ENCODE measurements at regions not wholly inside any gene's neighbourhood (a gene's known extent, or its start where the extent isn't known, plus 50 kb on each side); places are given as distances from the start of the nearest gene placed in this dataset.

DNA sequence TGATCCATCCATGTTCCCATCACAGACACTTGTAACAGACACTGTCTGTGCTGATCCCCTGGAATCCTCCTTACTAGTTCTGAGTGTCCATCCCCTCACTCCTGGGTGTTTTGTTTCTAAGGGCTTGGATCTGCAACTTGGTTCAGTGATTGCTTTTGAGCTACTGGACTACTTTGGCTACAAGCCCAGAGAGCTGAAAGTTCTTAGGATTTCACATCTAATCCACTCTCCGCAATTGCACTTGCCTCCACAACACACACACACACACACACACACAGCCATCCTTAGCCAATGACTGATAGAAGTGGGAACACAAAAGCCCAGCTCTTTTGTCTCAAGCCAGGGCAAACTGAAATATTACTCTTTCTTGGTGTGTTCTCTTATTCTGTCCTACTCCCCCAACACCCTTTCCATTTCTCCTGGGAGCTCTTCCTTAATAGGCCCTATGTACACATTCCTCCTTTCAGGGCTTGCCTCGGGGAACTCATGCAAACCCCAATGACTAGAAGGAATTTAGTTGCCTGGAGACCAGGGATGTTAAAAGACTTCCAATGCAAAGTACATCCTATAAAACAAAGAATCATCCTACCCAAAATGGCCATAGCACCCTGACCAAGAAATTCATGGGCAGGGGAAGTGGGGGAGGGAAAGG is 206.1 kb upstream of the UBE2E2 start:
- Histone ChIP-seq H2BK15ac (ENCODE audit: low read length) (no peak overlapping the region), H3K4me3 (ENCODE audit: low read length in 2 of 2) (no peak overlapping the region), H3K4me1 (ENCODE audit: control insufficient read depth in 2 of 2, insufficient read depth in 1 of 2, low read depth in 1 of 2, low read length in 2 of 2) (peaks cover 0 to 2% of the 10 kb centered on the region in 2 donors), H3K14ac (ENCODE audit: low read length) (no peak overlapping the region), H3K23ac (ENCODE audit: low read depth, low read length, poor library complexity) (no peak overlapping the region), H2BK120ac (ENCODE audit: low read depth, low read length) (no peak overlapping the region), H2BK12ac (ENCODE audit: low read length) (no peak overlapping the region), H2AK5ac (ENCODE audit: low read depth, low read length) (no peak overlapping the region), H3K18ac (ENCODE audit: low read length) (no peak overlapping the region), H3K9me3 (replicated peaks in 1 of 2; ENCODE audit: control insufficient read depth in 2 of 2, insufficient read depth in 1 of 2, low read depth in 1 of 2, low read length in 2 of 2) (no peaks in the 10 kb centered on the region), H3K36me3 (replicated peaks in 1 of 2; ENCODE audit: control insufficient read depth in 2 of 2, insufficient read depth in 2 of 2, low read length in 2 of 2) (no peaks in the 10 kb centered on the region), H4K8ac (ENCODE audit: low read depth, low read length) (no peak overlapping the region), H2AFZ (ENCODE audit: low read length) (no peak overlapping the region), H3K27ac (replicated peaks; ENCODE audit: low read length) (no peak overlapping the region), H3K9ac (ENCODE audit: low read depth, low read length, poor library complexity) (no peak overlapping the region), H2BK5ac (ENCODE audit: low read length) (no peak overlapping the region), H3K27me3 (ENCODE audit: control insufficient read depth in 3 of 3, insufficient read depth in 3 of 3, low read depth in 1 of 3, low read length in 3 of 3) (no peaks in the 10 kb centered on the region), H3K79me1 (ENCODE audit: low read depth, low read length) (no peaks in the 10 kb centered on the region), H3K4me2 (ENCODE audit: insufficient read depth, low read length, poor library complexity, severe bottlenecking) (no peak overlapping the region), H3K4ac (ENCODE audit: low read length) (no peak overlapping the region), H4K91ac (ENCODE audit: low read depth, low read length, poor library complexity) (no peak overlapping the region)
- WGBS, 2 donors (ENCODE audit: extremely low coverage in 2 of 2, insufficient read length in 2 of 2, insufficient replicate concordance in 1 of 2): no CpG with 5 or more reads among the region's 2 CpGs
- DNase-seq (ENCODE audit: low spot score): no peak

DNA sequence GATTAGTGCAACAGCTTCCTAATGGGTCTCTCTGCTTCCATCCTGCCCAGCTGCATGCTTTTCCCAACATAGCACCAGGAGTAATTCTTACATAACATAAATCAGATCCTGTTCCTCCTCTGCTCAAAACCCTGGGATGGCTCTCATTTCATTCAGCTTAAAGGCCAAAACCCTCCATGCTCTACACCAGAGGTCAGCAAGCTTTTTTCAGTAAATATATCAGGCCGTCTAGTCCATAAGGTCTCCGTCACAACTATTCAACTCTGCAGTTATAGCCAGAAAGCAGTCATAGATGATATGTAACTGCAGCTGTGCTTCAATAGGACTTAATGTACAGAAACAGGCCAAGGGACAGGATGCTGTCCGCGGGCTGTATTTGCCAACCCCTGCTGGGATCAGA is 202.8 kb upstream of the UBE2E2 start:
- no peak overlapping the region for H2BK5ac ChIP-seq (ENCODE audit: low read length)
- H4K91ac ChIP-seq (ENCODE audit: low read depth, low read length, poor library complexity): no peak overlapping the region
- H4K8ac ChIP-seq (ENCODE audit: low read depth, low read length): no peak overlapping the region
- H3K9ac ChIP-seq (ENCODE audit: low read depth, low read length, poor library complexity): no peak overlapping the region
- no peak overlapping the region for H3K4ac ChIP-seq (ENCODE audit: low read length)
- no peak overlapping the region for H3K4me2 ChIP-seq (ENCODE audit: insufficient read depth, low read length, poor library complexity, severe bottlenecking)
- H3K36me3 ChIP-seq (replicated peaks in 1 of 2; ENCODE audit: control insufficient read depth in 2 of 2, insufficient read depth in 2 of 2, low read length in 2 of 2): no peaks in the 10 kb centered on the region
- no peak overlapping the region for H3K18ac ChIP-seq (ENCODE audit: low read length)
- H2AK5ac ChIP-seq (ENCODE audit: low read depth, low read length): no peak overlapping the region
- H2BK12ac ChIP-seq (ENCODE audit: low read length): no peak overlapping the region
- peaks cover 0 to 2% of the 10 kb centered on the region in 2 donors for H3K4me1 ChIP-seq (ENCODE audit: control insufficient read depth in 2 of 2, insufficient read depth in 1 of 2, low read depth in 1 of 2, low read length in 2 of 2)
- no peaks in the 10 kb centered on the region for H3K79me1 ChIP-seq (ENCODE audit: low read depth, low read length)
- no peak overlapping the region for H3K14ac ChIP-seq (ENCODE audit: low read length)
- no peak overlapping the region for H2AFZ ChIP-seq (ENCODE audit: low read length)
- no peak for DNase-seq (ENCODE audit: low spot score)
- H3K23ac ChIP-seq (ENCODE audit: low read depth, low read length, poor library complexity): no peak overlapping the region
- WGBS, 2 donors (ENCODE audit: extremely low coverage in 2 of 2, insufficient read length in 2 of 2, insufficient replicate concordance in 1 of 2): no CpG with 5 or more reads among the region's 4 CpGs
- H3K27ac ChIP-seq (replicated peaks; ENCODE audit: low read length): no peak overlapping the region
- no peaks in the 10 kb centered on the region for H3K27me3 ChIP-seq (ENCODE audit: control insufficient read depth in 3 of 3, insufficient read depth in 3 of 3, low read depth in 1 of 3, low read length in 3 of 3)
- no peaks in the 10 kb centered on the region for H3K9me3 ChIP-seq (replicated peaks in 1 of 2; ENCODE audit: control insufficient read depth in 2 of 2, insufficient read depth in 1 of 2, low read depth in 1 of 2, low read length in 2 of 2)
- H2BK15ac ChIP-seq (ENCODE audit: low read length): no peak overlapping the region
- no peak overlapping the region for H3K4me3 ChIP-seq (ENCODE audit: low read length in 2 of 2)
- H2BK120ac ChIP-seq (ENCODE audit: low read depth, low read length): no peak overlapping the region

- no peak for DNase-seq (ENCODE audit: low spot score)
- Histone ChIP-seq H2BK12ac (ENCODE audit: low read length) (no peak overlapping the region), H3K4me2 (ENCODE audit: insufficient read depth, low read length, poor library complexity, severe bottlenecking) (no peak overlapping the region), H3K4me1 (ENCODE audit: control insufficient read depth in 2 of 2, insufficient read depth in 1 of 2, low read depth in 1 of 2, low read length in 2 of 2) (no peaks in the 10 kb centered on the region), H3K79me1 (ENCODE audit: low read depth, low read length) (no peaks in the 10 kb centered on the region), H3K27ac (replicated peaks; ENCODE audit: low read length) (no peak overlapping the region), H3K4ac (ENCODE audit: low read length) (no peak overlapping the region), H2BK15ac (ENCODE audit: low read length) (no peak overlapping the region), H3K27me3 (ENCODE audit: control insufficient read depth in 3 of 3, insufficient read depth in 3 of 3, low read depth in 1 of 3, low read length in 3 of 3) (no peaks in the 10 kb centered on the region), H3K36me3 (replicated peaks in 1 of 2; ENCODE audit: control insufficient read depth in 2 of 2, insufficient read depth in 2 of 2, low read length in 2 of 2) (no peaks in the 10 kb centered on the region), H3K14ac (ENCODE audit: low read length) (no peak overlapping the region), H3K9ac (ENCODE audit: low read depth, low read length, poor library complexity) (no peak overlapping the region), H4K91ac (ENCODE audit: low read depth, low read length, poor library complexity) (no peak overlapping the region), H2BK5ac (ENCODE audit: low read length) (no peak overlapping the region), H2BK120ac (ENCODE audit: low read depth, low read length) (no peak overlapping the region), H3K4me3 (ENCODE audit: low read length in 2 of 2) (no peak overlapping the region), H3K23ac (ENCODE audit: low read depth, low read length, poor library complexity) (no peak overlapping the region), H3K18ac (ENCODE audit: low read length) (no peak overlapping the region), H2AK5ac (ENCODE audit: low read depth, low read length) (no peak overlapping the region), H3K9me3 (replicated peaks in 1 of 2; ENCODE audit: control insufficient read depth in 2 of 2, insufficient read depth in 1 of 2, low read depth in 1 of 2, low read length in 2 of 2) (no peaks in the 10 kb centered on the region), H2AFZ (ENCODE audit: low read length) (no peak overlapping the region), H4K8ac (ENCODE audit: low read depth, low read length) (no peak overlapping the region)
- no CpG with 5 or more reads among the region's 1 CpG for WGBS, 2 donors (ENCODE audit: extremely low coverage in 2 of 2, insufficient read length in 2 of 2, insufficient replicate concordance in 1 of 2)
Observed at GRCh38 chr3:23002151-23002550, 201.0 kb upstream of the UBE2E2 start.

DNA sequence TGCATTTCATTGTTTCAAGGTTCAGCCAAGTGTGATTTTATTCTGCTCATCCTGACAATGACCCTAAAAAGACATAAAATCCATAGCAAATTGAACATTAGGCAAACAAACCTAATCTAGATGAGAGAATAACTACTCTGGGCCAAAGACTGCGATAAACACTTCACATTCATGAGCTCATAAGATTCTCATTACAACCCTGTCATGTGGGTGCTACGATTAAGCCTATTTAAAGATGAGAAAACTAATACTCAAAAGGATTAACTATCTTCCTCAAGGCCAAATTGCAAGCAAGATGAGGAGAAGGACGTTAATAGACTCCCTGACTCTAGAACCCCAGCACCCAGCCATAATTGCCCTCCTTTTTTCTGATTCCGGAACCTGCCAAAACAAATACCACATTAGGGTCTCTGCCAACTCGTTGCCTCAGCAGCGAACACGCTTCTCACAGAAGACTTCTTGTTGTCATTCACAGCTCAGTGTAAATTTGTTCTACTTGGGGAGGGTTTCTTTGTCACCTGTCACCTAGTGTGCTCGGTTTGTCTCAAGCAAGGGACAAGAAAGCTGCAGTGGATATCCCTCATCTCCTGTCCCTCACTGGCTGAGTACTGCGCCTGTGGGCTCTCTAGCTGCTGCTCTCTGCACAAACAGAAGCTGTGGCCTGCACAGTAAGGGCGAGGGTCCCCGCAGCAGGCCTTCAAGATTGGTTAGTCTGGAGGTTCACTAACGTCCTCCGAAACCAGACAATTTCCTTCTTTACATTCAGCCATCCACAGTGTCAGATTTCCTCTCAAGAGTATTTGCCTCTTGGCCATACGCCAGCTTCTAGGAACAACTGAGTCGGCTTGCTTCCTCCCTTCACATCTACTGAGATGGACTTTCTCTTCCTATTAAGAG is 200.0 kb upstream of the UBE2E2 start:
- Histone ChIP-seq H3K4me1 (ENCODE audit: control insufficient read depth in 2 of 2, insufficient read depth in 1 of 2, low read depth in 1 of 2, low read length in 2 of 2) (no peaks in the 10 kb centered on the region), H3K4me2 (ENCODE audit: insufficient read depth, low read length, poor library complexity, severe bottlenecking) (no peak overlapping the region), H3K18ac (ENCODE audit: low read length) (no peak overlapping the region), H2BK5ac (ENCODE audit: low read length) (no peak overlapping the region), H2AK5ac (ENCODE audit: low read depth, low read length) (no peak overlapping the region), H3K14ac (ENCODE audit: low read length) (no peak overlapping the region), H3K9ac (ENCODE audit: low read depth, low read length, poor library complexity) (no peak overlapping the region), H2BK120ac (ENCODE audit: low read depth, low read length) (no peak overlapping the region), H4K91ac (ENCODE audit: low read depth, low read length, poor library complexity) (no peak overlapping the region), H3K9me3 (replicated peaks in 1 of 2; ENCODE audit: control insufficient read depth in 2 of 2, insufficient read depth in 1 of 2, low read depth in 1 of 2, low read length in 2 of 2) (no peaks in the 10 kb centered on the region), H2BK12ac (ENCODE audit: low read length) (no peak overlapping the region), H3K4ac (ENCODE audit: low read length) (no peak overlapping the region), H3K79me1 (ENCODE audit: low read depth, low read length) (no peaks in the 10 kb centered on the region), H3K27ac (replicated peaks; ENCODE audit: low read length) (no peak overlapping the region), H3K23ac (ENCODE audit: low read depth, low read length, poor library complexity) (no peak overlapping the region), H3K4me3 (ENCODE audit: low read length in 2 of 2) (no peak overlapping the region), H3K27me3 (ENCODE audit: control insufficient read depth in 3 of 3, insufficient read depth in 3 of 3, low read depth in 1 of 3, low read length in 3 of 3) (no peaks in the 10 kb centered on the region), H2AFZ (ENCODE audit: low read length) (no peak overlapping the region), H3K36me3 (replicated peaks in 1 of 2; ENCODE audit: control insufficient read depth in 2 of 2, insufficient read depth in 2 of 2, low read length in 2 of 2) (no peaks in the 10 kb centered on the region), H2BK15ac (ENCODE audit: low read length) (no peak overlapping the region), H4K8ac (ENCODE audit: low read depth, low read length) (no peak overlapping the region)
- DNase-seq (ENCODE audit: low spot score): no peak
- no CpG with 5 or more reads among the region's 15 CpGs for WGBS, 2 donors (ENCODE audit: extremely low coverage in 2 of 2, insufficient read length in 2 of 2, insufficient replicate concordance in 1 of 2)
